Naive thymus-derived CD4-positive, alpha-beta T cell (primary cell): ENCODE measurements at regions not wholly inside any gene's neighbourhood (a gene's known extent, or its start where the extent isn't known, plus 50 kb on each side); places are given as distances from the start of the nearest gene placed in this dataset.

Experiments used
- ATAC-seq: fragments of 150-1000 bp; cut with Tn5 transposase; 2 replicates; pipeline ENCODE4 v1.10.0; 2021; ENCODE audit warnings: mild to moderate bottlenecking, moderate library complexity
- CTCF ChIA-PET: fragments of 350-600 bp; sonication (Branson Sonifier 250); formaldehyde crosslinking; loops from one replicate; lab custom pipeline; 2021; ENCODE audit warnings: antibody characterized with exemption; lab: Charles Lee
- POLR2A ChIA-PET: fragments of 350-600 bp; sonication (Branson Sonifier 250); formaldehyde crosslinking; loops from one replicate; lab custom pipeline; 2021; ENCODE audit warnings: antibody characterized with exemption, inconsistent platforms; lab: Charles Lee
- DNase-seq, 9 donors: peaks; one replicate each; pipeline versions ENCODE4 v3.0.0 to v3.0.0-alpha.2; 2020 to 2022; ENCODE audit warnings: mixed read lengths in 1 of 9
- H3K27ac ChIP-seq: one replicate; pipeline ENCODE4 v1.7.0; 2013; ENCODE audit warnings: mild to moderate bottlenecking, low read depth, low read length, moderate library complexity
- H3K27me3 ChIP-seq, 2 donors: one replicate each; pipeline ENCODE4 v1.7.0; 2013; ENCODE audit warnings: low read length in 2 of 2, mild to moderate bottlenecking in 2 of 2, moderate library complexity in 2 of 2; ENCODE audit not compliant: control insufficient read depth in 2 of 2, insufficient read depth in 2 of 2
- H3K36me3 ChIP-seq, 3 experiments: 1 replicate in 2 of 3; 2 replicates in 1 of 3; pipeline ENCODE4 v1.7.0; 2013; ENCODE audit warnings: low read length in 3 of 3, mild to moderate bottlenecking in 3 of 3, moderate library complexity in 1 of 3; ENCODE audit not compliant: insufficient read depth in 3 of 3, control insufficient read depth in 2 of 3
- H3K4me1 ChIP-seq, 2 donors: one replicate each; pipeline ENCODE4 v1.7.0; 2013; ENCODE audit warnings: low read length in 2 of 2, mild to moderate bottlenecking in 2 of 2, moderate library complexity in 1 of 2; ENCODE audit not compliant: control insufficient read depth in 2 of 2, insufficient read depth in 2 of 2
- H3K4me3 ChIP-seq: 2 replicates; pipeline ENCODE4 v1.7.0; 2013; ENCODE audit warnings: mild to moderate bottlenecking, low read length
- H3K9me3 ChIP-seq, 3 experiments: 1 replicate in 2 of 3; 2 replicates in 1 of 3; pipeline ENCODE4 v1.7.0; 2013; ENCODE audit warnings: low read length in 3 of 3; ENCODE audit not compliant: control insufficient read depth in 2 of 3
- H3K27ac Mint-ChIP-seq, 9 donors: one replicate each; pipeline ENCODE4 v1.8.0; 2020 to 2022; ENCODE audit warnings: mixed read lengths in 9 of 9, mild to moderate bottlenecking in 8 of 9, moderate library complexity in 5 of 9, inconsistent platforms in 2 of 9
- H3K27me3 Mint-ChIP-seq, 5 donors: one replicate each; pipeline ENCODE4 v1.8.0; 2021 to 2022; ENCODE audit warnings: mixed read lengths in 5 of 5, mild to moderate bottlenecking in 1 of 5
- H3K36me3 Mint-ChIP-seq, 5 donors: one replicate each; pipeline ENCODE4 v1.8.0; 2020 to 2022; ENCODE audit warnings: mixed read lengths in 5 of 5, mild to moderate bottlenecking in 3 of 5, inconsistent platforms in 1 of 5
- H3K4me1 Mint-ChIP-seq, 7 donors: one replicate each; pipeline ENCODE4 v1.8.0; 2020 to 2022; ENCODE audit warnings: mixed read lengths in 7 of 7, mild to moderate bottlenecking in 3 of 7, inconsistent platforms in 1 of 7
- H3K4me3 Mint-ChIP-seq, 10 donors: one replicate each; pipeline ENCODE4 v1.8.0; 2020 to 2022; ENCODE audit warnings: mild to moderate bottlenecking in 10 of 10, mixed read lengths in 10 of 10, moderate library complexity in 6 of 10, inconsistent platforms in 2 of 10
- H3K9me3 Mint-ChIP-seq, 11 donors: one replicate each; pipeline ENCODE4 v1.8.0; 2020 to 2022; ENCODE audit warnings: mixed read lengths in 11 of 11, mild to moderate bottlenecking in 4 of 11, inconsistent platforms in 1 of 11, moderate library complexity in 1 of 11
- intact Hi-C, 2 donors: fragments of 100-400 bp; cut with micrococcal nuclease; formaldehyde crosslinking; loops; one replicate each; pipeline ENCODE4 v1.15.1; 2023

DNA sequence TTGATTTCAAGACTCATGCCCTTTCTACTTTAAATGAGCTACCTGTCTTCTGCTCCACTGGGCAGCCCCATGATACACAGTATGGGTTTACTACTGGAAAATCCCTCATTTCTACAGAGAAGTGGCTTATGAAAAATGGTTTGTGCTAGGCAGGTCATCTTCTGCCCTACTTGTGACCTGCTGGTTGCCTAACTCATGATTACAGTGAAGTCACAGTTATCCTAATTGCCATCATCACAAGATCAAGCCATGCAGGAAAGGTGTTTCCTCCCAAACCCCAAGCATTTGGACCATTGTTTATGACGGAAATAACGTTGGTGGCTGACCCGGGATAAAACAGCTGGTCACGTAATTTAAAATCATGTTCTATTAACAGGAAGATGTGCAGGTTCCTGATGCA lies 330.6 kb downstream of the ACTL7B start:
- no peaks in the 10 kb centered on the region for H3K27me3 ChIP-seq
- CTCF ChIA-PET: no interaction called here
- no peak overlapping the region for H3K4me3 ChIP-seq
- intact Hi-C loops: no loop called here
- H3K36me3 Mint-ChIP-seq: peaks cover 0 to 5% (median 0%) of the 10 kb centered on the region in 5 donors
- H3K27ac ChIP-seq: no peak overlapping the region
- no peak overlapping the region for H3K27ac Mint-ChIP-seq
- H3K9me3 ChIP-seq: no peaks in the 10 kb centered on the region
- DNase-seq: no peak
- POLR2A ChIA-PET: no interaction called here
- no peak overlapping the region for H3K4me3 Mint-ChIP-seq
- no peak for ATAC-seq
- no peaks in the 10 kb centered on the region for H3K36me3 ChIP-seq
- H3K9me3 Mint-ChIP-seq: peaks cover 0 to 8% (median 0%) of the 10 kb centered on the region in 11 donors
- H3K4me1 Mint-ChIP-seq: no peaks in the 10 kb centered on the region
- H3K27me3 Mint-ChIP-seq: no peaks in the 10 kb centered on the region
- H3K4me1 ChIP-seq: no peaks in the 10 kb centered on the region

DNA sequence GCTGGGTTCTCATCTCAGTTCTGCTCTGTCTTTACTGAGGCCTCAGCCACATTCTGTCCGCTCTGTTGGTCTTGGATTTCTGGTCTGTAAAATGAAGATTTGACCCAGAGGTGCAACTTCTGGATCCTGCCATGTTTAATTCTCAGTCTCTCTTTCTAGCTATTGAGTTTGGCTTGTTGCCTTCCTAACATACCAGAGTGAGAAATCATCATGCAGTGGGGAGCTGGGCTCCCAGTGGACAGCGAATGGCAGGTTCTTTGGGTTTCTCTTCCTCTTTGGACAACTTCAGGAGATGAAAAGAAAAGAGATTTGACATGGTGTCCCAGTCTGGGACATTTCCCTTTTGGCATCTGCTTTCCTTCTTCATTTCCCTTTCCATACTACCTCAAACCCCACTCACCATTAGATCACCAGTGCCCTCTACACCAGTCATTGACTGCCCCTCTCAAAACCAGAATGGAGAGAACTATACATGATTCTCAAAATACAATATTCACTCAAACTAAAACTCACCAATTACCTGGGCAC lies 334.7 kb downstream of the ACTL7B start:
- Histone ChIP-seq H3K27me3 (no peaks in the 10 kb centered on the region), H3K9me3 (no peaks in the 10 kb centered on the region), H3K27ac (no peak overlapping the region), H3K36me3 (no peaks in the 10 kb centered on the region), H3K4me1 (no peaks in the 10 kb centered on the region), H3K4me3 (no peak overlapping the region)
- no peak for DNase-seq
- Mint-ChIP-seq H3K4me3 (no peak overlapping the region), H3K36me3 (no peaks in the 10 kb centered on the region), H3K27ac (no peak overlapping the region), H3K9me3 (peaks cover 0 to 8% (median 0%) of the 10 kb centered on the region in 11 donors), H3K4me1 (no peaks in the 10 kb centered on the region), H3K27me3 (peaks cover 0 to 5% (median 0%) of the 10 kb centered on the region in 5 donors)
- intact Hi-C loops: no loop called here
- ATAC-seq: no peak
- ChIA-PET POLR2A (no interaction called here), CTCF (no interaction called here)

DNA sequence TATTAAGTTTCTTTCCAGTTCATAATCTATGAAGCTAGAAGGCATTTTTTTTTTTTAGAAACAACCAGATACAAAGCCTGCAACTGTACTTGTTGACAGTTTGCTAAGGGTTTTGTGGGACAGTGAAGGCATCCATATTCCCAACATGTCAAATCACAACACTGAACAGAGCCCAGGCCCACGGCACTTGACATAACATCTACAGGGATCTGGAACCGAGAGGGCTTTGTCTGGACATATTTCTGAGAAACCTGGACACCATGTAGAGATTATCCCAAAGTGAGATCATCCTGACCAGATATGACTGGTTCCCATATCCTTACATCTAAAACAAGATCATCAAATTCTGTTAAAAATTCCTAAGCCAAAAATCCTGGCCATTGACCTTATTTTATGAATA lies 336.3 kb downstream of the ACTL7B start:
- ChIA-PET CTCF (no interaction called here), POLR2A (no interaction called here)
- Histone ChIP-seq H3K9me3 (no peaks in the 10 kb centered on the region), H3K36me3 (no peaks in the 10 kb centered on the region), H3K4me3 (no peak overlapping the region), H3K4me1 (no peaks in the 10 kb centered on the region), H3K27ac (no peak overlapping the region), H3K27me3 (no peaks in the 10 kb centered on the region)
- peaks cover 0 to 5% (median 0%) of the 10 kb centered on the region in 5 donors for H3K27me3 Mint-ChIP-seq
- H3K36me3 Mint-ChIP-seq: no peaks in the 10 kb centered on the region
- H3K9me3 Mint-ChIP-seq: peaks cover 0 to 15% (median 0%) of the 10 kb centered on the region in 11 donors
- no peaks in the 10 kb centered on the region for H3K4me1 Mint-ChIP-seq
- intact Hi-C loops: no loop called here
- DNase-seq (no peak), ATAC-seq (no peak)
- no peak overlapping the region for H3K27ac Mint-ChIP-seq
- H3K4me3 Mint-ChIP-seq: no peak overlapping the region

DNA sequence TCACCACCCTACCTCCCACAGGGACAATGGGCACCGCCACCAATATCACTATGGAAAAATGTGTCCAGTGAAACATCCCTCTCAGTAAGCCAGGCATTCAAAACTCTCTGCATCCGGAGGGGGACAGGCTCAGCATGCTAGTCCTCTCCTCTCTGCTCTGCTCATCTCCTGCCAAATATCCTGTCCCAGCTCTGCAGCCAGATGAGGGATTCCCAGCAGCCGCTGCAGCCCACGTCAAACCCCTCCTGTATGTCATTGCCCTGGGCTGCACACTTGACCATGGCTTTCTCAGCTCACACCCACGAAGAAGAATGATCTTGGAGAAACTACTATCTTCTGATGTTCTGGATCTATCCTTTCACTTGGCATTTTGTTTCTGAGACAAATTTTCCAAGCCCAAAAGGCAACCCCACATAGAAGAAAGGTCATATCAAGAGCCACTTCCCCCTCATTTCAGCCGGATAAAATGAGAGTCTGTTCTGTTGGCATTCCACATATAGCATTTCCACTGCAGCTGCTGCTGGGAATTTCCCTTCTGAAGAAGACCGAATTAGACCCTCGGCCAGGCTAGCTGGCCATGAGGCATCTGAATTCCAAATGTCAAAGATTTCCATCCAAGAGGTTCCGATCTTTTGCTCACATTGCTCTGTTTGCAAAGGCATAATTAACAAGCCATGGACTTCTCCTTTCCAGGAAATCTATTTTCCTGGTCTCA lies 338.0 kb downstream of the ACTL7B start:
- Histone ChIP-seq H3K36me3 (no peaks in the 10 kb centered on the region), H3K4me3 (no peak overlapping the region), H3K27me3 (no peaks in the 10 kb centered on the region), H3K27ac (no peak overlapping the region), H3K4me1 (no peaks in the 10 kb centered on the region), H3K9me3 (no peaks in the 10 kb centered on the region)
- Mint-ChIP-seq H3K27me3 (peaks cover 0 to 5% (median 0%) of the 10 kb centered on the region in 5 donors), H3K9me3 (peaks cover 0 to 15% (median 3%) of the 10 kb centered on the region in 11 donors), H3K36me3 (no peaks in the 10 kb centered on the region), H3K4me1 (no peaks in the 10 kb centered on the region), H3K27ac (no peak overlapping the region), H3K4me3 (no peak overlapping the region)
- ATAC-seq: no peak
- ChIA-PET CTCF (no interaction called here), POLR2A (no interaction called here)
- DNase-seq: no peak
- intact Hi-C loops: no loop called here

DNA sequence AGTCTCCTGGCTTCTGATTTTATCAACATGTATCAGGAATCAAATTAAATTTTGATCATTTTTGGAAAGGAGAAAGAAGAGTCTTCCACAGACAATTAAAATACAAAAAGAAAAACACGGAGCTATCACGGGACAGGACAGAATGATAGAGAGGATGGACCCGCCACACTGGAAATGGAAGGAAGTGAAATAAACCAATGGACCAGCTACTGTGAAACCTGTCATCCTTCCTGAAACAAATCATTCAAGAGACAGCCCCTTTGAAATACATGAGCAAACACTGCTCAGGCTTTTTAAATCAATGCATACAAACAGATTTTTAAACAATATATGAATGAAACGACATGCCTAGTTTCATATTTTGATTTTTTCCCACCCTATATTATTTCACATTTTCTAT lies 339.4 kb downstream of the ACTL7B start:
- peaks cover 0 to 23% (median 4%) of the 10 kb centered on the region in 11 donors for H3K9me3 Mint-ChIP-seq

DNA sequence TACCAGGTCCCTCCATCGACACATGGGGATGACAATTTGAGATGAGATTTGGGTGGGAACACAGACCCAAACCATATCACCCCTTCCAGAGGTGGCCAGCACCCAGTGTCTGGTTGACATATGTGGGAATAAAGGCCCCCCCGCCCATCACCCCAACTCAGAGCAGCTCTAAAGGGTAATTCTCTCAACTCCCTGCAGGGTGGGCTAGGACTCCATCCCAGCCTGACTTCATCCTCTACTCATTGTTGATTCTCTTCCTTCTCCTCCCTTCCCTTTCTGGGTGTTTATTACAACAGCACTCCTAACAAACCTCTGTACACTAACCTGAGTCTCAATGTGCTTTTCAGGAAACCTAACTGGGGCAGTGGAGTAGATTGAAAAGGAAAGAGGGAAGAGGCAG lies 339.9 kb downstream of the ACTL7B start:
- Mint-ChIP-seq H3K4me3 (no peak overlapping the region), H3K27me3 (peaks cover 0 to 5% (median 0%) of the 10 kb centered on the region in 5 donors), H3K27ac (no peak overlapping the region), H3K4me1 (no peaks in the 10 kb centered on the region), H3K36me3 (peaks cover 0 to 4% (median 0%) of the 10 kb centered on the region in 5 donors), H3K9me3 (peaks cover 0 to 25% (median 5%) of the 10 kb centered on the region in 11 donors)
- Histone ChIP-seq H3K36me3 (no peaks in the 10 kb centered on the region), H3K4me3 (no peak overlapping the region), H3K9me3 (no peaks in the 10 kb centered on the region), H3K27ac (no peak overlapping the region), H3K4me1 (no peaks in the 10 kb centered on the region), H3K27me3 (no peaks in the 10 kb centered on the region)
- ChIA-PET CTCF (no interaction called here), POLR2A (no interaction called here)
- ATAC-seq (no peak), DNase-seq (no peak)
- intact Hi-C loops: no loop called here

More for the DNA sequence above, 339.4 kb downstream of the ACTL7B start:
- Histone ChIP-seq H3K27ac (no peak overlapping the region), H3K4me1 (no peaks in the 10 kb centered on the region), H3K4me3 (no peak overlapping the region), H3K9me3 (no peaks in the 10 kb centered on the region), H3K27me3 (no peaks in the 10 kb centered on the region), H3K36me3 (no peaks in the 10 kb centered on the region)
- no peak overlapping the region for H3K4me3 Mint-ChIP-seq
- CTCF ChIA-PET: no interaction called here
- H3K36me3 Mint-ChIP-seq: peaks cover 0 to 4% (median 0%) of the 10 kb centered on the region in 5 donors
- H3K27ac Mint-ChIP-seq: no peak overlapping the region
- DNase-seq: no peak
- intact Hi-C loops: no loop called here
- no peaks in the 10 kb centered on the region for H3K4me1 Mint-ChIP-seq
- POLR2A ChIA-PET: no interaction called here
- no peak for ATAC-seq
- peaks cover 0 to 5% (median 0%) of the 10 kb centered on the region in 5 donors for H3K27me3 Mint-ChIP-seq
